OCI-LY7 (cell line): ENCODE measurements at regions not wholly inside any gene's neighbourhood (a gene's known extent, or its start where the extent isn't known, plus 50 kb on each side); places are given as distances from the start of the nearest gene placed in this dataset.

Source experiments
- BruUV-seq: library from RNA; stranded (reverse); fragments of 400-500 nt; replicated peaks from 2 replicates; lab custom pipeline; 2021; lab: Mats Ljungman, UMichigan
- CTCF ChIA-PET: fragments of 300-600 bp; sonication (Branson Sonifier 250); formaldehyde crosslinking; loops from one replicate; lab custom pipeline; 2022; ENCODE audit warnings: antibody characterized with exemption; ENCODE audit not compliant: unreplicated experiment; lab: Charles Lee
- POLR2A ChIA-PET: fragments of 300-600 bp; sonication (Branson Sonifier 250); formaldehyde crosslinking; loops from one replicate; lab custom pipeline; 2022; ENCODE audit warnings: antibody characterized with exemption; lab: Charles Lee
- DNase-seq: peaks from one replicate; pipeline ENCODE4 v3.0.0-alpha.2; 2015; ENCODE audit warnings: low spot score
- H2AFZ ChIP-seq: fragments of 200-600 bp; sonication (generic), shearing (Covaris generic); 2 replicates; pipeline ENCODE4 v1.6.1; 2014; ENCODE audit warnings: mild to moderate bottlenecking, antibody characterized with exemption, low read length, moderate library complexity
- H3K27ac ChIP-seq: fragments of 200-600 bp; sonication (generic); 2 replicates; pipeline ENCODE4 v1.5.1; 2014; ENCODE audit warnings: mixed run types, low read depth, mild to moderate bottlenecking, moderate library complexity, low read length, inconsistent platforms; ENCODE audit not compliant: poor library complexity, severe bottlenecking
- H3K36me3 ChIP-seq: fragments of 200-600 bp; sonication (generic); 2 replicates; pipeline ENCODE4 v1.6.1; 2014; ENCODE audit warnings: mild to moderate bottlenecking, antibody characterized with exemption, low read length, moderate library complexity, mixed read lengths; ENCODE audit not compliant: insufficient read depth
- H3K4me1 ChIP-seq: fragments of 200-600 bp; sonication (generic); 2 replicates; pipeline ENCODE4 v1.5.1; 2014; ENCODE audit warnings: mild to moderate bottlenecking, low read length; ENCODE audit not compliant: insufficient read depth, poor library complexity, severe bottlenecking
- H3K4me2 ChIP-seq: fragments of 200-600 bp; sonication (generic); 2 replicates; pipeline ENCODE4 v1.6.1; 2014; ENCODE audit warnings: mild to moderate bottlenecking, low read length
- H3K4me3 ChIP-seq: fragments of 200-600 bp; sonication (generic); 2 replicates; pipeline ENCODE4 v1.5.1; 2014; ENCODE audit warnings: mild to moderate bottlenecking, low read depth, low read length; ENCODE audit not compliant: poor library complexity, severe bottlenecking
- H3K79me2 ChIP-seq: fragments of 200-600 bp; sonication (generic); 2 replicates; pipeline ENCODE4 v1.6.1; 2016; ENCODE audit warnings: low read depth, mild to moderate bottlenecking, low read length, moderate library complexity, mixed read lengths; ENCODE audit not compliant: insufficient read depth
- H3K9me2 ChIP-seq: fragments of 200-600 bp; sonication (generic); 2 replicates; pipeline ENCODE4 v1.6.1; 2016; ENCODE audit warnings: mild to moderate bottlenecking, low read length, mixed read lengths; ENCODE audit not compliant: insufficient read depth
- H3K9me3 ChIP-seq: fragments of 200-600 bp; sonication (generic); 2 replicates; pipeline ENCODE4 v1.6.1; 2014; ENCODE audit warnings: mild to moderate bottlenecking, mixed run types, low read length, mixed read lengths
- H4K20me1 ChIP-seq: fragments of 200-600 bp; sonication (generic); 2 replicates; pipeline ENCODE4 v1.6.1; 2014; ENCODE audit warnings: mild to moderate bottlenecking, antibody characterized with exemption, low read length, moderate library complexity, mixed read lengths; ENCODE audit not compliant: insufficient read depth
- CTCF ChIP-seq: fragments of 200-600 bp; sonication (generic); conservative IDR thresholded peaks from 2 replicates; pipeline ENCODE4 v1.5.1; 2014; ENCODE audit warnings: mild to moderate bottlenecking, antibody characterized with exemption, low read length, moderate library complexity, mixed read lengths
- EZH2phosphoT487 ChIP-seq: fragments of 200-600 bp; sonication (generic); IDR thresholded peaks from 2 replicates; pipeline ENCODE4 v1.6.1; 2018; ENCODE audit warnings: low read depth, borderline replicate concordance, mild to moderate bottlenecking, mixed run types, antibody characterized with exemption, low read length, moderate library complexity, mixed read lengths
- intact Hi-C: fragments of 100-400 bp; cut with micrococcal nuclease; formaldehyde crosslinking; loops from one replicate; pipeline ENCODE4 v1.10.0; 2022; ENCODE audit not compliant: unreplicated experiment

DNA sequence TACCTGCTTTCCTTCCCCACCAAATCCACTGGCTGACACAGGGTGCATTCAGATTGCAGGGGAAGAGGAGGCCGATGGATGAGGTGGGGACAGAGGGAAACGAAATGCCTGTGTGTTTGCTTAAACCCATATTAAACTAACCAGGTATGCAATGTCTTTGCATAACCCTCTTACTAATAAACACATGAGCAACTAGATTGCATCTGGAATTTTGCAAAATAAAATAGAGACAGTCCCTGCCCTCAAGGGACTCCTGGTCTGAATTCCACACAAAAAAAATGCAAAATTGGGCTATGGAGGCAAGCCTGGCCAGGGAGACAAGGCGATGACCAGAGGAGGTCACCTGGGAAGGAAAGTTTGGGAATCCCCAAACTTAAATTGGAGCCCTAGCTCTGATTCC lies 202.9 kb downstream of the ACTL7B start:
- Histone ChIP-seq H3K4me2 (no peak overlapping the region), H3K27ac (no peak overlapping the region), H3K79me2 (no peaks in the 10 kb centered on the region), H4K20me1 (no peaks in the 10 kb centered on the region), H3K9me3 (no peaks in the 10 kb centered on the region), H3K4me1 (no peaks in the 10 kb centered on the region), H3K9me2 (no peaks in the 10 kb centered on the region), H2AFZ (no peak overlapping the region), H3K36me3 (no peaks in the 10 kb centered on the region), H3K4me3 (no peak overlapping the region)
- POLR2A ChIA-PET, result no interaction called here
- no peak for TF ChIP-seq CTCF
- no peak for TF ChIP-seq EZH2phosphoT487
- no TSS peak for BruUV-seq
- no peak for DNase-seq
- intact Hi-C loops, result no loop called here
- CTCF ChIA-PET, result no interaction called here

DNA sequence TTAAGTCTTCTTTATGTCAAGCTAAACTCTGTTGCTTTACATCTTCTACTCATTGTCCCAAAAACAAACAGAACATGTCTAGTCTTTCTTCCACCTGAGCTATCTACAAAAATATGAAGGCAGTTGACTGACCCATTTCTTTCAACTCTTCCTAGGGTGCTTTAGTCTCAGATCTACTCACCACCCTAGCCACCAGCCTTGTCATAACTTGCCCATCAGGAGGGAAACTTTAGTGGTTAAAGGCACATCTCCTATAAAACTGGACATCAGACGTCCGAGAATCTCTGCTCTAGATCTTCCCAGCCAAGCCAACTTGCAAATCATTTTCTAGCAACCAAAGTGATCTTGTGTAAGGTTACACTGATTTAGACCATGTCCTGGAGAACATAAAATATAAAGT lies 205.0 kb downstream of the ACTL7B start:
- Histone ChIP-seq H3K9me2 (no peaks in the 10 kb centered on the region), H2AFZ (no peak overlapping the region), H4K20me1 (no peaks in the 10 kb centered on the region), H3K4me2 (no peak overlapping the region), H3K27ac (no peak overlapping the region), H3K79me2 (no peaks in the 10 kb centered on the region), H3K36me3 (no peaks in the 10 kb centered on the region), H3K4me3 (no peak overlapping the region), H3K9me3 (no peaks in the 10 kb centered on the region), H3K4me1 (no peaks in the 10 kb centered on the region)
- TF ChIP-seq CTCF (no peak), EZH2phosphoT487 (no peak)
- DNase-seq, result no peak
- BruUV-seq, result no TSS peak
- intact Hi-C loops, result no loop called here
- ChIA-PET CTCF (no interaction called here), POLR2A (interaction anchor here (0.8 kb wide), 1 partner anchor 54 kb away, joined by 3 read pairs; no protein-coding TSS in a partner anchor)

- TF ChIP-seq EZH2phosphoT487, result no peak
- TF ChIP-seq CTCF, result no peak
- Histone ChIP-seq H3K36me3 (no peaks in the 10 kb centered on the region), H3K4me2 (no peak overlapping the region), H3K4me1 (no peaks in the 10 kb centered on the region), H3K9me2 (no peaks in the 10 kb centered on the region), H3K79me2 (no peaks in the 10 kb centered on the region), H3K9me3 (no peaks in the 10 kb centered on the region), H3K4me3 (no peak overlapping the region), H4K20me1 (no peaks in the 10 kb centered on the region), H2AFZ (no peak overlapping the region), H3K27ac (no peak overlapping the region)
- ChIA-PET CTCF (no interaction called here), POLR2A (no interaction called here)
- DNase-seq, result no peak
- BruUV-seq, result no TSS peak
- intact Hi-C loops, result no loop called here
These were observed 210.3 kb downstream of the ACTL7B start for GRCh38 chr9:108645520-108645919.
